Stimulated activated naive B cell treated with anti-CD40 and anti-IgM and Interleukin-4, amounts not matched to agents 10 μg/mL and 1 μg/mL and 100 μg/mL, for 72 hours (primary cell): ENCODE measurements at regions not wholly inside any gene's neighbourhood (a gene's known extent, or its start where the extent isn't known, plus 50 kb on each side); places are given as distances from the start of the nearest gene placed in this dataset.

Experiments used
- ATAC-seq, 2 donors: fragments of 150-1000 bp; cut with Tn5 transposase; replicated peaks; 2 replicates each; pipeline ENCODE4 v1.10.0; 2021; ENCODE audit warnings: moderate library complexity in 1 of 2
- DNase-seq: peaks from one replicate; pipeline ENCODE4 v3.0.0; 2021
- H3K27ac Mint-ChIP-seq: one replicate; pipeline ENCODE4 v1.8.0; 2022; ENCODE audit warnings: mild to moderate bottlenecking, mixed read lengths
- H3K27me3 Mint-ChIP-seq, 2 donors: one replicate each; pipeline ENCODE4 v1.8.0; 2022; ENCODE audit warnings: mixed read lengths in 2 of 2
- H3K36me3 Mint-ChIP-seq, 2 donors: one replicate each; pipeline ENCODE4 v1.8.0; 2022; ENCODE audit warnings: mixed read lengths in 2 of 2, mild to moderate bottlenecking in 1 of 2
- H3K4me1 Mint-ChIP-seq, 2 donors: one replicate each; pipeline ENCODE4 v1.8.0; 2022; ENCODE audit warnings: mixed read lengths in 2 of 2, mild to moderate bottlenecking in 1 of 2
- H3K4me3 Mint-ChIP-seq, 2 donors: one replicate each; pipeline ENCODE4 v1.8.0; 2022; ENCODE audit warnings: mild to moderate bottlenecking in 2 of 2, mixed read lengths in 2 of 2, moderate library complexity in 1 of 2
- H3K9me3 Mint-ChIP-seq, 2 donors: one replicate each; pipeline ENCODE4 v1.8.0; 2022; ENCODE audit warnings: mixed read lengths in 2 of 2, mild to moderate bottlenecking in 1 of 2

DNA sequence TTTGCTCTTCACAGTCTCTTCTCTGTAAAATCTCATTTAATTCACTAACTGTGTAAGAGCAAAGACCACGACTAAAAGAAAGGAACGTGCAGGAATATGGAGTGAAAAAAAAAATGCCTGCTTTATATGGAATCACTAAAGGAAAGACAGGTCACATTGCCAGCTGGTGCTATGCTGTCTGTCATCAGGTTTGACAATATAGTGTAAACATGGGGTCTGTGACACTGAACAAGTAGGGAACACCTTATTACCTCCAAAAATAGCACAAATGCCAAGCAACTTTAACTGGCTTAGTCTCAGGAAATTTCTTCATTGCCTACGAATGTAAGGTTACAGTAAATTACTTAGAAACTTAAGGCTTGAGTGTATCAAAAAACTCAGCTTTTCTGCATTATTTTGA, 364.5 kb upstream of the LINC00305 start:
- H3K4me3 Mint-ChIP-seq, result no peak overlapping the region
- DNase-seq (no peak), ATAC-seq (no peak)
- H3K36me3 Mint-ChIP-seq, result no peaks in the 10 kb centered on the region
- H3K4me1 Mint-ChIP-seq, result no peaks in the 10 kb centered on the region
- no peaks in the 10 kb centered on the region for H3K27me3 Mint-ChIP-seq
- H3K9me3 Mint-ChIP-seq, result no peaks in the 10 kb centered on the region
- H3K27ac Mint-ChIP-seq, result no peak overlapping the region

DNA sequence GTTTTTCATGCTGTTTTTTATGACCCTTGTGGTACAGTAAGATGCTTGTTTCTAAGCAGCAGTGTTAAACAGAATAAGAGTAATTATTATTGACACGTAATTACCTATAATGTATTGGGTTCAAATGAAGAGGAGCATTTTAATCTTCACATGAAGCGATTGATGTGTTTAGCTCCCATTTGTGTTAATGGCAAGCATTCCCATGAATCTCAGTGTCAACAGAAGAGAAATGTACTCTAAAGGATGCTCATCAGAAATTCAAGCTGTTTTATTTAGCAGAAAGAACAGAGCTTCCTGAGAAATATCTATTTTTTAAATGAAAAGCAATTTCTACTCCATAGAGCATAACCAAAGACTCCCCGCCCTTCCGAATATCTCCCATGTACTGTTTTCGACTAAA, 341.3 kb upstream of the LINC00305 start:
- no peak overlapping the region for H3K27ac Mint-ChIP-seq
- DNase-seq (no peak), ATAC-seq (no peak)
- no peaks in the 10 kb centered on the region for H3K4me1 Mint-ChIP-seq
- H3K27me3 Mint-ChIP-seq, result no peaks in the 10 kb centered on the region
- no peak overlapping the region for H3K4me3 Mint-ChIP-seq
- H3K9me3 Mint-ChIP-seq, result no peaks in the 10 kb centered on the region
- H3K36me3 Mint-ChIP-seq, result no peaks in the 10 kb centered on the region

DNA sequence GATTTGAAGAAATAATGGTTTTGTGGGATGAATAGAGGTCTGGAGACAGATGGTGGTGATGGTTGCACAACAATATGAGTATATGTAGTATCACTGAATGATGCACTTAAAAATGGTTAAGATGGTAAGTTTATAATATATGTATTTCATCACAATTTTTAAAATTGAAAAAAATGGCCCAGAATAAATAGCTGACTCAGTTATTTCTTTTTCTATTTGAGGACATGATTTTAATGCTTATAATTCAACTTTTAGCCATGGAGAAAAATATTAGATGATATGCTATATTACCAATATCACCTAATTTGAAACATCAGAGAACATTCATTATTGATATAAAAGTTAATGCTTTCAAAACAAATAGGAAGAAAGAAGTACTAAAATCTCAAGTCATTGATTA, 339.8 kb upstream of the LINC00305 start:
- Mint-ChIP-seq H3K27me3 (no peaks in the 10 kb centered on the region), H3K4me3 (no peak overlapping the region), H3K36me3 (no peaks in the 10 kb centered on the region), H3K27ac (no peak overlapping the region), H3K4me1 (no peaks in the 10 kb centered on the region), H3K9me3 (no peaks in the 10 kb centered on the region)
- DNase-seq (no peak), ATAC-seq (no peak)

DNA sequence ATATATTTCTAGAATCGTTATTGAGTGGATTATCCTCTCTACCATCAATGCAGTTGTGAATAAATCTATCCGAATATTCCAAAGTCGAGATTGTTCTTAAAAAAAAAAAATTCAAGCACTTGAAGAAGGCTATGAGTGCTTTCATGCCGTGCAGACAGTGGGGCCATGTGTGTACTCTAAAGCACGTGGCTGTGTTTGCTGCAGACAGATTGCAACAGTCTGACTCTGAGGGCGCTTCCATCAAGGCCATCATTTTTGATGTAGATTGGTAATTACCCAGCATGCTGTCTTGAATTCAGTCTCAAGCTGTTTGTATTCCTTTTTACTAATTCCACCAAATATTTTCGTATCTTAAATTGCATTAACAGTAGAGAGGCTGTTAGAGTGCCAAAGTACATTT, 325.9 kb upstream of the LINC00305 start:
- ATAC-seq (no peak), DNase-seq (no peak)
- H3K9me3 Mint-ChIP-seq, result no peaks in the 10 kb centered on the region
- no peaks in the 10 kb centered on the region for H3K27me3 Mint-ChIP-seq
- H3K27ac Mint-ChIP-seq, result no peak overlapping the region
- no peaks in the 10 kb centered on the region for H3K36me3 Mint-ChIP-seq
- H3K4me1 Mint-ChIP-seq, result no peaks in the 10 kb centered on the region
- H3K4me3 Mint-ChIP-seq, result no peak overlapping the region

DNA sequence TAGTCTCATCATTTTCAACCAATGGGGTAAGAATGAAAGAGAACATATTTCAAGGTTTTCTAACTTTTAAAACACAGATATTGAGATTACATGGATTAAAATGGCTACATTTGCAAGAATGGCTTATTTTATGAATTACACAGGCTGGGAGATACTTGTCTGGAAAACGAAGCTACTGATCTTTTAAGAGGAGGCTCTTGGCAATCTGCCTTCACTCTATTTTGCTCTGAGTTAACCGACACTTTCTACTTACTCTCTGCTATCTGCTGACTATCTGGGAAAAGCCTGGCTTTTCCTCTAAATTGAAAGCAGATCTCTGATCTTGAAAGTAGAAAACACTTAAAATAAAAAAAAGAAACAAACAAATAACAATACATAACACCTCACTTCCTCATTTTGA, 325.4 kb upstream of the LINC00305 start:
- no peaks in the 10 kb centered on the region for H3K27me3 Mint-ChIP-seq
- H3K4me1 Mint-ChIP-seq, result no peaks in the 10 kb centered on the region
- H3K4me3 Mint-ChIP-seq, result no peak overlapping the region
- no peaks in the 10 kb centered on the region for H3K9me3 Mint-ChIP-seq
- DNase-seq (no peak), ATAC-seq (no peak)
- no peaks in the 10 kb centered on the region for H3K36me3 Mint-ChIP-seq
- no peak overlapping the region for H3K27ac Mint-ChIP-seq

DNA sequence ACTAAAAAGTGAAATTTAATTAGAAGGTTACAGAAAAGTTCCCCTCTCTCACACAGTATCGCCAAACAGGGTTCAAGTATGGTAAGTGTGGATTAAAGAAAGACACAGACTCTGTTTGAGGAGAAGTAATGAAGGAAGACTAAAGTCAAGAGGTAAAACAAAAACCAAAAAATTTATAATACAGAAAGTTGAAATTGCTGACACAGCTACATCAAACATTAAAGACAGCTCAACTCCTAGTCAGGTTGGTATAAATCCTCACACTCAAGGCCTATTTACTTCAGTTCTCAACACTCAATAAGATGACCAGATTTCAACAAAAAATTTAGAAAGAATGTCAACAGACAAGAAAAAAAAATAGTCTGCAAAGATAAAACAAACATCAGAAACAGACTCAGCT, 300.5 kb upstream of the LINC00305 start:
- H3K27me3 Mint-ChIP-seq, result no peaks in the 10 kb centered on the region
- H3K9me3 Mint-ChIP-seq, result peaks cover 0 to 4% of the 10 kb centered on the region in 2 donors
- no peaks in the 10 kb centered on the region for H3K4me1 Mint-ChIP-seq
- DNase-seq (no peak), ATAC-seq (no peak)
- H3K27ac Mint-ChIP-seq, result no peak overlapping the region
- H3K4me3 Mint-ChIP-seq, result no peak overlapping the region
- no peaks in the 10 kb centered on the region for H3K36me3 Mint-ChIP-seq

DNA sequence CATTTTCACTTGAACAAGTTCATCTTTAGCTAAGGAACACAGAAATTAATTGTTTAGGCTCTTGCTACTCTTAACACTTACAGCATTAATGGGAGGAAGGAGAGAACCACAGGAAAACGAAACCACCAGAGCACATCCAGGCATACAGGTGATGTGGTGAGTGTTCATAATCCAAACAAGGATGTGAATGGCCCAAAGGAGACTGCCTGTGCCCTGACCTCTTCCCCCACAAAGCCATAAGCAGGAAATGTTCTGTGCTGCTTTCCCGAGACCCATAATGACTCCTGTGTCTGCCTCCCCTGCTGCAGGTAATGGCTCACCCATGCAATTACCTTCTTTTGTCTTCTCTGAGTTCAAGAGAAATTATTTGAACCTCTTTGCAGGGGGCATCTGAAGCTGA, 295.9 kb upstream of the LINC00305 start:
- no peaks in the 10 kb centered on the region for H3K4me1 Mint-ChIP-seq
- H3K27me3 Mint-ChIP-seq, result peaks cover 0 to 4% of the 10 kb centered on the region in 2 donors
- DNase-seq (no peak), ATAC-seq (no peak)
- no peak overlapping the region for H3K4me3 Mint-ChIP-seq
- H3K27ac Mint-ChIP-seq, result no peak overlapping the region
- peaks cover 1 to 4% of the 10 kb centered on the region in 2 donors for H3K9me3 Mint-ChIP-seq
- H3K36me3 Mint-ChIP-seq, result no peaks in the 10 kb centered on the region

DNA sequence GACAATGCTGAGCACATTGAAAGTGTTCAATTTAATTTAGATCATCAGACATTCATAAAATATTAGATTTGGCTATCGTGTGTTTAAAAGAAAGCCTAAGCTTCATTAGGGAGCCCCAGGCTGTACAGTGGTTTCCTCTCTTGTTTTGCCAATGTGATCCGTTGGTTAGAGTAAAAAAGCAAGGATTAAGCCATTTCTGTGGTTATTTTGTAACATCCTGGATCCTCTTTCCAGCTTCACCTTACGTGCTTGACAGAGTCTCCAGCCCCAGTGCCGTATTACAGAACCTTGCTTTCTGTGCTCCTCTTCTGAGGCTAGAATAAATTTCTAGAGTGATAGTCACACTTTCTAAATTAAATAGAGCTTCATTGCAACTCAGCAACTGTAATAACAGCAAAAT, 289.3 kb upstream of the LINC00305 start:
- H3K36me3 Mint-ChIP-seq, result no peaks in the 10 kb centered on the region
- H3K4me3 Mint-ChIP-seq, result no peak overlapping the region
- H3K9me3 Mint-ChIP-seq, result peaks cover 13 to 14% of the 10 kb centered on the region in 2 donors
- no peak overlapping the region for H3K27ac Mint-ChIP-seq
- peaks cover 0 to 4% of the 10 kb centered on the region in 2 donors for H3K27me3 Mint-ChIP-seq
- ATAC-seq (no peak), DNase-seq (no peak)
- no peaks in the 10 kb centered on the region for H3K4me1 Mint-ChIP-seq

DNA sequence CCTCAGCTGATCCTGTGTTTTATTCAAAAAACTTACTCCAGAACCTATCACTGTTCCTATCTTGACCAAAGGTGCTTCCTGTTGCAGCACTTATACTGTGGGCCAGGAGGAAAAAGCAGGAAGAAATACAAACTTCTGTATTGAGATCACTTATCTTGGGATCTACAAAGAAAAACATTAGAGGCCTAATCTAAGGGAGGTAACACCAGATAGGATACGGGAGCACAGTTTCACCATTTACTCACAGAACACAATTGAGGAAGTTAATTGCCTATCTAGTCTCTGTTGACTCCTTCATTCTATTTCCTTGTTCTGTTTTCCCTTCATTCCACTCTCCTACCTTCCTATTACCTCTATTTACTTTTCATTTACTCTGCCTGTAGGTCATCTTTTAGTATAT, 287.2 kb upstream of the LINC00305 start:
- Mint-ChIP-seq H3K36me3 (no peaks in the 10 kb centered on the region), H3K9me3 (peaks cover 16 to 18% of the 10 kb centered on the region in 2 donors), H3K4me1 (no peaks in the 10 kb centered on the region), H3K4me3 (no peak overlapping the region), H3K27ac (no peak overlapping the region), H3K27me3 (peaks cover 0 to 4% of the 10 kb centered on the region in 2 donors)
- DNase-seq (no peak), ATAC-seq (no peak)

DNA sequence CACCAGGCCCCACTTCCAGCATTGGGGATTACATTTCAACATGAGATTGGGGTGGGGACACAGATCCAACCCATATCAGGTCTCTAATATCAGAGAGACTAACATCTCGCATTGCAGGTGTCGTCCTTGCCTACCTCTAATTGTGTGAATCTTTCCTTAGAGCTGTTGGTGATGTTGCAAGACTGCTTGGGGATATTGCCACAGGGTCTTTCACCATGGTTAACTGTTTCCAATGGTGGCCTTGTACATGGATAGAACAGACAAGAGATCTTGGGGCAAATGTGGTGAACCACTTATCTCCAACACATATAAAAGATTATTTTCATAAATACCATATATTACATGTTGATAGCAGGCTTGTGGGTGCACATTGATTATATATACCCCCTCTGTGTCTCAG, 270.3 kb upstream of the LINC00305 start:
- H3K27me3 Mint-ChIP-seq, result no peaks in the 10 kb centered on the region
- no peaks in the 10 kb centered on the region for H3K36me3 Mint-ChIP-seq
- no peak overlapping the region for H3K4me3 Mint-ChIP-seq
- no peaks in the 10 kb centered on the region for H3K4me1 Mint-ChIP-seq
- no peak overlapping the region for H3K27ac Mint-ChIP-seq
- DNase-seq (no peak), ATAC-seq (no peak)
- no peaks in the 10 kb centered on the region for H3K9me3 Mint-ChIP-seq

DNA sequence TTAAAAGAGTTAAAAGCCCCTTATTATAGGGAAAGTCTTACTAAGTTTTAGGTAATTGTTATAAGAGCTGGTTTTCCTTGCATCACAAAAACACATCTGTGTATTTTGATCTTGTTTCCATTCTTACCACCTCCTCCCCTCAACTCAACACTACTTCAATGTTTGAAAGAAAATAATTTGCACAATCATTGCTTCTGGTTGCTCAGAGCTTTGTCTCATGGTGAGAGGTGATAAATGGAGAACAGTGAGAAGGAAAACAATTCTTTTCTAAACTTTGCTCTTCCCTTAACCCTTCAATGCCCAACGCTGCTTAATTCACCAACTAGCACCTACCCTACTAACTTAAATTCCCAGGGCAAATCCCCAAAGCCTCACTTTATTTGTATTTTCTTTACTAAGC, 268.1 kb upstream of the LINC00305 start:
- H3K36me3 Mint-ChIP-seq, result no peaks in the 10 kb centered on the region
- no peaks in the 10 kb centered on the region for H3K4me1 Mint-ChIP-seq

DNA sequence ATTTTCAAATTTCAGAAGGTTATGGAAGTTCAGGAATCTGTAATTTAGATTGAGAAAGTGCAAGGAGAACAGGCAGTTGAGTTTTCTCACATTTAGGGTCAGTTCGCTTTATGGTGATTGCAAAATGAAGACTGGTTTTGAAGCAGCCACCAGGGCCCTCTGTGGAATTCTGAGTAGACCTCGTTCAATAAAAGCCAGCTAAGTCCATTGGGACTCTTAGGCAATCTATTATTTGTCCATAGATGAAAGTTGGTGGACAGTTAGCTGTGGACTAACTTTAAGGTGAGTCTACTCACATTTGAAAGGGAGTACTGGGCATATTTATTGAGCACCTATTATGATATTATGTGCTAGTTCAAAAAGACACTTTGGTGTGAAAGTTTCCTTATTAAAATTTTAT, 266.3 kb upstream of the LINC00305 start:
- Mint-ChIP-seq H3K4me3 (no peak overlapping the region), H3K4me1 (no peaks in the 10 kb centered on the region), H3K36me3 (no peaks in the 10 kb centered on the region), H3K9me3 (no peaks in the 10 kb centered on the region), H3K27ac (no peak overlapping the region), H3K27me3 (no peaks in the 10 kb centered on the region)
- DNase-seq, result no peak
- ATAC-seq, result no peak

More for the DNA sequence above, 268.1 kb upstream of the LINC00305 start:
- DNase-seq (no peak), ATAC-seq (no peak)
- no peak overlapping the region for H3K4me3 Mint-ChIP-seq
- H3K27me3 Mint-ChIP-seq, result no peaks in the 10 kb centered on the region
- no peaks in the 10 kb centered on the region for H3K9me3 Mint-ChIP-seq
- no peak overlapping the region for H3K27ac Mint-ChIP-seq

DNA sequence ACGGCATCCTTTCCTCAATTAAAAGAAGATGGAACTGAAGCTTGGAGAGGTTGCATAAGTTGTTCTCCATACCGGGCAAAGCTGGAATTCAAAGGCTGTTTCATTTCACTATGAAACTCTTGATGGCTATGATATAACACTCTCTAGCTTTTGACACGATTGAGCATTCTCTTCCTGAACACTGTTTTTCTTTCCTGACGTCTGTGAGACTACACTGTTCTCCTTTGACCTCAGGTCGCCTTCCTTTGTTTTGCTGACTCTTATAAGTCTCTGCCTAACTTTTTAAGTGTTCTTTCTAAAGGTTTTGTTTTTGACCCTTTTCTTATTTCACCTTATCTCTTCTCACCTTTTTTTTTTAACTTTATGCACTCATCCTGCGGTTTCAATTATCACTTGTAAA, 261.8 kb upstream of the LINC00305 start:
- no peak overlapping the region for H3K27ac Mint-ChIP-seq
- DNase-seq (no peak), ATAC-seq (no peak)
- H3K4me3 Mint-ChIP-seq, result no peak overlapping the region
- H3K9me3 Mint-ChIP-seq, result no peaks in the 10 kb centered on the region
- H3K27me3 Mint-ChIP-seq, result no peaks in the 10 kb centered on the region
- H3K4me1 Mint-ChIP-seq, result no peaks in the 10 kb centered on the region
- no peaks in the 10 kb centered on the region for H3K36me3 Mint-ChIP-seq

DNA sequence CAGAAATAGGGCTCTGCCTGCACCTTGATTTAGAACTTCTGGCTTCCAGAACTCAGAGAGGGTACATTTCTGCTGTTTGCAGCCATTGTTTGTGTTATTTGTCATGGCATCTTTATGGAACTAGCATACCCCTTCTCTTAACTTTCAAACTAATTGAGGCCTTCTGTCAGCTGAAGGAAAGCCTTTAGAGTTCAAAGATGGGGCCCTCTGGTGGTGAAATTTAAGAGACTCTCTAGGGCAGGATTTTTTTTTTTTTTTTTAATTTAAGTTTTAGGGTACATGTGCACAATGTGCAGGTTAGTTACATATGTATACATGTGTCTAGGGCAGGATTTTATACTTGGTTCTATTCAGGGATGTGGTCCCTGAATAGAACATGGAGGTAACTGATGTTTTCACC, 260.6 kb upstream of the LINC00305 start:
- H3K4me3 Mint-ChIP-seq, result no peak overlapping the region
- ATAC-seq, result peak; percentile 38 to 48
- H3K9me3 Mint-ChIP-seq, result no peaks in the 10 kb centered on the region
- DNase-seq, result no peak
- H3K27ac Mint-ChIP-seq, result no peak overlapping the region
- H3K36me3 Mint-ChIP-seq, result no peaks in the 10 kb centered on the region
- H3K27me3 Mint-ChIP-seq, result no peaks in the 10 kb centered on the region
- peaks cover 2% of the 10 kb centered on the region in 2 donors for H3K4me1 Mint-ChIP-seq

DNA sequence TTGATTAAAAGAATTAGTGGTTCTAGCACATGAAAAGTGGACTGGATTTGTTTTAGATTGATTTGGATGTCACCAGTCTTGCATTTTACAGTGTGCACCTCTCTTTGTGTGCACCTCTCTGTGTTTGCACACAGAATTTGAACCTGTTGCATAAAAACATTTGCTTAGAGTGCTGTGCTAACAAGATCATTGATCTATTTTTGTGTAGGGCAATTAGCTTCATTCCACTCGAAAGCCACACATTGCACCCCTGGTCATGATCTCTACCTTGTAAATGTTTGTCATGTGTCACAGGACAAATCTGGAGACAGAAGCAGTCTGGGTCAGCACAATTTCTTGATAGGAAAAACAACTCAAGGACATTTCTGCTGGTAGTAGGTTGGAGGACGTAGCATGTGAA, 258.7 kb upstream of the LINC00305 start:
- H3K27me3 Mint-ChIP-seq, result no peaks in the 10 kb centered on the region
- H3K27ac Mint-ChIP-seq, result no peak overlapping the region
- H3K36me3 Mint-ChIP-seq, result no peaks in the 10 kb centered on the region
- H3K9me3 Mint-ChIP-seq, result no peaks in the 10 kb centered on the region
- H3K4me3 Mint-ChIP-seq, result no peak overlapping the region
- ATAC-seq, result no peak
- no peak for DNase-seq
- peaks cover 7 to 10% of the 10 kb centered on the region in 2 donors for H3K4me1 Mint-ChIP-seq

DNA sequence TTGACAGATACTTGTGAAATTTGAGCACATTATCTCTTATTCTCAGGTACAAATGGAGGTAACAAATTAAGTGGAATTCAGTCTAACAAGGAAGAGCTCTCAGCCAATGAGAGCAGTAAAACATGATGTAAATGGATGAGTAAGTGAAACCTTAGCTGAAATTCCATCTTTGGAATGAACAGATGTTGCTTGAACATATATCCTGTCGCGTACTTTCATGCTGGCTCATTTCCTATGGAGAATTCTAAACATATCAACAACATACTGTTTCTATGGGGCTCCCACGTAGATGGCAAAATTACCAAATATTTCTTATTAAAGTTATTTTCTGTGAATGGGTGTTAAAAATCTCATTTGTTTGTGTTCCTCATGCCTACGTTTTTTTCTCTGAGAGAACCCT, 256.3 kb upstream of the LINC00305 start:
- no peak for DNase-seq
- no peak for ATAC-seq
- Mint-ChIP-seq H3K27ac (no peak overlapping the region), H3K9me3 (no peaks in the 10 kb centered on the region), H3K4me1 (peaks cover 7 to 10% of the 10 kb centered on the region in 2 donors), H3K4me3 (no peak overlapping the region), H3K27me3 (no peaks in the 10 kb centered on the region), H3K36me3 (no peaks in the 10 kb centered on the region)
